Fibroblast of lung (primary cell): ENCODE measurements at regions not wholly inside any gene's neighbourhood (a gene's known extent, or its start where the extent isn't known, plus 50 kb on each side); places are given as distances from the start of the nearest gene placed in this dataset.
A peak's percentile ranks its signal among the peaks of the same experiment; 100 is the strongest.

ENCODE experiments used
- DNase-seq, 2 donors: peaks; one replicate each; pipeline versions ENCODE4 v3.0.0 to v3.0.0-alpha.2; 2010; ENCODE audit warnings: low read depth in 2 of 2
- H2AFZ ChIP-seq: 2 replicates; pipeline ENCODE4 v1.5.1; 2012; ENCODE audit warnings: low read length, control low read depth, inconsistent platforms
- H3K27ac ChIP-seq: 2 replicates; pipeline ENCODE4 v1.5.1; 2011; ENCODE audit warnings: low read length, control low read depth; ENCODE audit not compliant: insufficient read depth
- H3K27me3 ChIP-seq: 2 replicates; pipeline ENCODE4 v1.5.1; 2011; ENCODE audit warnings: mild to moderate bottlenecking, low read length; ENCODE audit not compliant: control insufficient read depth, insufficient read depth
- H3K36me3 ChIP-seq: 2 replicates; pipeline ENCODE4 v1.5.1; 2011; ENCODE audit warnings: low read length; ENCODE audit not compliant: control insufficient read depth, insufficient read depth
- H3K4me1 ChIP-seq: 2 replicates; pipeline ENCODE4 v1.5.1; 2011; ENCODE audit warnings: low read length; ENCODE audit not compliant: control insufficient read depth, insufficient read depth; ENCODE audit errors: extremely low read depth
- H3K4me2 ChIP-seq: 2 replicates; pipeline ENCODE4 v1.5.1; 2011; ENCODE audit warnings: low read length, control low read depth; ENCODE audit not compliant: insufficient read depth; ENCODE audit errors: extremely low read depth
- H3K4me3 ChIP-seq, 4 experiments: fragments of 200-600 bp in 1 of 4; sonication (generic) in 1 of 4; replicated peaks in 1 of 4; 2 replicates each; pipeline ENCODE4 v1.5.1; 2011 to 2016; ENCODE audit warnings: low read length in 4 of 4, low read depth in 3 of 4, mild to moderate bottlenecking in 3 of 4, control low read depth in 2 of 4, inconsistent platforms in 1 of 4, mixed read lengths in 1 of 4; ENCODE audit not compliant: insufficient read depth in 1 of 4; ENCODE audit errors: control extremely low read depth in 1 of 4
- H3K79me2 ChIP-seq: 2 replicates; pipeline ENCODE4 v1.5.1; 2012; ENCODE audit warnings: mild to moderate bottlenecking, low read length, inconsistent platforms; ENCODE audit not compliant: control insufficient read depth, insufficient read depth
- H3K9ac ChIP-seq: 2 replicates; pipeline ENCODE4 v1.5.1; 2011; ENCODE audit warnings: mild to moderate bottlenecking, low read length, control low read depth; ENCODE audit not compliant: insufficient read depth
- H3K9me3 ChIP-seq: 2 replicates; pipeline ENCODE4 v1.5.1; 2012; ENCODE audit warnings: low read depth, low read length; ENCODE audit not compliant: control insufficient read depth, insufficient read depth
- H4K20me1 ChIP-seq: 2 replicates; pipeline ENCODE4 v1.5.1; 2011; ENCODE audit warnings: low read length; ENCODE audit not compliant: control insufficient read depth, insufficient read depth; ENCODE audit errors: extremely low read depth
- CTCF ChIP-seq, 2 donors: IDR thresholded peaks in 1 of 2; conservative IDR thresholded peaks in 1 of 2; 1 replicate in 1 of 2; 2 replicates in 1 of 2; pipeline ENCODE4 v1.5.1; 2011 to 2012; ENCODE audit warnings: low read length in 2 of 2, control low read depth in 1 of 2, inconsistent platforms in 1 of 2, low read depth in 1 of 2, mild to moderate bottlenecking in 1 of 2
- EZH2 ChIP-seq: IDR thresholded peaks from 2 replicates; pipeline ENCODE4 v1.5.1; 2012; ENCODE audit warnings: low read length, control low read depth, mild to moderate bottlenecking; ENCODE audit errors: missing control alignments

- H3K27me3 ChIP-seq: no peaks in the 10 kb centered on the region
- no peak overlapping the region for H3K9ac ChIP-seq
- H2AFZ ChIP-seq: no peak overlapping the region
- H3K4me1 ChIP-seq: no peaks in the 10 kb centered on the region
- H3K36me3 ChIP-seq: no peaks in the 10 kb centered on the region
- no peak overlapping the region for H3K4me3 ChIP-seq
- TF ChIP-seq CTCF (conservative IDR thresholded peaks at IDR 0.05 in 1 of 2, IDR thresholded peaks at IDR 0.05 in 1 of 2; ENCODE audit: low read depth in 1 of 2, low read length in 2 of 2): no peak
- no peak for TF ChIP-seq EZH2
- peak in 1 of 2 donors; percentile 19 for DNase-seq
- no peak overlapping the region for H3K27ac ChIP-seq
- H3K79me2 ChIP-seq: no peaks in the 10 kb centered on the region
- H4K20me1 ChIP-seq: no peaks in the 10 kb centered on the region
- no peaks in the 10 kb centered on the region for H3K9me3 ChIP-seq
- H3K4me2 ChIP-seq: no peak overlapping the region
These were observed 482.1 kb upstream of the CPEB2 start for GRCh38 chr4:14520171-14520570.

- Histone ChIP-seq H3K9me3 (no peaks in the 10 kb centered on the region), H3K4me2 (no peak overlapping the region), H3K79me2 (no peaks in the 10 kb centered on the region), H3K27ac (no peak overlapping the region), H2AFZ (no peak overlapping the region), H4K20me1 (no peaks in the 10 kb centered on the region), H3K4me1 (no peaks in the 10 kb centered on the region), H3K9ac (no peak overlapping the region), H3K27me3 (no peaks in the 10 kb centered on the region), H3K4me3 (no peak overlapping the region), H3K36me3 (no peaks in the 10 kb centered on the region)
- TF ChIP-seq CTCF (conservative IDR thresholded peaks at IDR 0.05 in 1 of 2, IDR thresholded peaks at IDR 0.05 in 1 of 2; ENCODE audit: low read depth in 1 of 2, low read length in 2 of 2) (no peak), EZH2 (no peak)
- peak in 1 of 2 donors; percentile 35 for DNase-seq
These were observed 478.0 kb upstream of the CPEB2 start for GRCh38 chr4:14524276-14524675.

- Histone ChIP-seq H3K4me3 (no peak overlapping the region), H3K27me3 (no peaks in the 10 kb centered on the region), H3K9ac (no peak overlapping the region), H2AFZ (no peak overlapping the region), H4K20me1 (no peaks in the 10 kb centered on the region), H3K4me1 (no peaks in the 10 kb centered on the region), H3K27ac (no peak overlapping the region), H3K9me3 (no peaks in the 10 kb centered on the region), H3K4me2 (no peak overlapping the region), H3K36me3 (no peaks in the 10 kb centered on the region), H3K79me2 (no peaks in the 10 kb centered on the region)
- DNase-seq: no peak
- TF ChIP-seq EZH2: no peak
- no peak for TF ChIP-seq CTCF (conservative IDR thresholded peaks at IDR 0.05 in 1 of 2, IDR thresholded peaks at IDR 0.05 in 1 of 2; ENCODE audit: low read depth in 1 of 2, low read length in 2 of 2)
These were observed 473.4 kb upstream of the CPEB2 start for GRCh38 chr4:14528918-14529317.
